GM13977 (cell line): ENCODE measurements at regions not wholly inside any gene's neighbourhood (a gene's known extent, or its start where the extent isn't known, plus 50 kb on each side); places are given as distances from the start of the nearest gene placed in this dataset.
"Not testable (repeated sequence)": the region's sequence is repeated elsewhere in the genome, so short reads cannot be mapped to it uniquely, and the experiment has no call there.

Experiments used
- DNase-seq: peaks from one replicate; pipeline ENCODE4 v3.0.0; 2012; ENCODE audit warnings: low spot score
- in situ Hi-C: fragments of 300-500 bp; cut with MboI; formaldehyde crosslinking; loops from one replicate; pipeline ENCODE4 v1.12.0; 2022; ENCODE audit warnings: low sequenced_read_pairs, low pct_unique_long_range_greater_than_20kb, mixed read lengths, inconsistent platforms; ENCODE audit not compliant: unreplicated experiment
- TF ChIP-seq, protein P1 (sequence below): IDR thresholded peaks from 2 replicates; pipeline ENCODE4 v1.5.1; 2012; ENCODE audit warnings: mild to moderate bottlenecking, control low read depth; ENCODE audit not compliant: insufficient read depth; ENCODE audit errors: extremely low read depth, missing control alignments

DNA sequence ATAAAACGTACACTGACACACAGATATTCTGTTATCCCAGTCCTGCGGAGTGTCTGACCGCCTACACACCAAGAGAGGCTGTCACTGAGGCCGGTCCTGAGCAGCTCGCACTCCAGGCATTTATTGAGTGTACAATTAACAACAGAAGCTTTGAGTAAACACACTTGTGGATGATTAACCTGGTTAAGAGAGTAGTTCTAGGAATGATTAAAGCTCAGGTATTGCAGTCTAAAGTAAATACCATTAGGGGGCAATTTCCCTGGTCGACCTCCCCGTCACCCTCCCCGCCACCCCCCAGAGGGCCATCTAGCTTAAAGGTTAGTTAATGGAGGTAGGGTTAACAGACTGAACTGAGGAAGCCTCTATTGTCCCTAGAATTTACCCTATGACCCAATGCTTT lies 1278.5 kb downstream of the NSUN3 start:
- in situ Hi-C loops, result no loop called here
- DNase-seq, result no peak
- TF ChIP-seq, protein P1, sequence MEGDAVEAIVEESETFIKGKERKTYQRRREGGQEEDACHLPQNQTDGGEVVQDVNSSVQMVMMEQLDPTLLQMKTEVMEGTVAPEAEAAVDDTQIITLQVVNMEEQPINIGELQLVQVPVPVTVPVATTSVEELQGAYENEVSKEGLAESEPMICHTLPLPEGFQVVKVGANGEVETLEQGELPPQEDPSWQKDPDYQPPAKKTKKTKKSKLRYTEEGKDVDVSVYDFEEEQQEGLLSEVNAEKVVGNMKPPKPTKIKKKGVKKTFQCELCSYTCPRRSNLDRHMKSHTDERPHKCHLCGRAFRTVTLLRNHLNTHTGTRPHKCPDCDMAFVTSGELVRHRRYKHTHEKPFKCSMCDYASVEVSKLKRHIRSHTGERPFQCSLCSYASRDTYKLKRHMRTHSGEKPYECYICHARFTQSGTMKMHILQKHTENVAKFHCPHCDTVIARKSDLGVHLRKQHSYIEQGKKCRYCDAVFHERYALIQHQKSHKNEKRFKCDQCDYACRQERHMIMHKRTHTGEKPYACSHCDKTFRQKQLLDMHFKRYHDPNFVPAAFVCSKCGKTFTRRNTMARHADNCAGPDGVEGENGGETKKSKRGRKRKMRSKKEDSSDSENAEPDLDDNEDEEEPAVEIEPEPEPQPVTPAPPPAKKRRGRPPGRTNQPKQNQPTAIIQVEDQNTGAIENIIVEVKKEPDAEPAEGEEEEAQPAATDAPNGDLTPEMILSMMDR, result no peak

DNA sequence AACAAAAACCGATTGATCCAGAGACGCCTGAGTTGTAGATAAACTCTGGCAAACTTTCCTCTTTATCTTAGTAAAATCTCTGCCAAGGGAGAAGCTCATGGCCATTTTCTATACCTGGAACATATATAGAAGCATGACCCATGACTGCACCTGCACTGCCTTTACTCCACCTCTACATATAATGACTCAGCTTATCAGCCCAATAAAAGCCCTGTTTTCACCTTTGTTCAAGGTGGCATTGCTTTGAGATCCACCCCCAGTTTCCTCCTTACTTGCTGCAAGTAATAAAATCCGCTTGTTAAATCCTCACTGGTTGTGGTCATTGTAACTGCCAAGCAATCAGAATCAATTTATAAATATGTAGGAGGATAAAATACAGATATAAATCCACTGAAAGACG lies 1280.4 kb downstream of the NSUN3 start:
- TF ChIP-seq, protein P1, result no peak
- DNase-seq, result no peak

DNA sequence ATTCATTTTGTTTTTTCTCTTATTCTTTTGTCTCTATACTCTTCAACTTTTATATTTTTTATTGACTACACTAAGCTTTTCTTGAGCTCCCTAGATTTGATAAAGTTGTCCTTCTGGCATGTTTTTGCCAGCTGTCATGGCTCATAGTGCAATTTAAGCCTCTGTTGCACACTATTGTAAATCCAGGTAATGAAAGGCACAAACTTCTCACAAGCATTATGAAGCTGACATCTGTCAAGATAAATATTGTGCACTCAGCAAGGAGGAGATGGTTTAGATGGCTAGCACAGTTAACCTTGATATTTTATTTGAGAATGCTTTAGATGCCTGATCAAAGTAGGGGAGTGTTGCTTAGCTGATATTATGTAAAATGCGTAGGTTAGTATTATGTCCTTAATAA lies 1280.9 kb downstream of the NSUN3 start:
- TF ChIP-seq, protein P1, result no peak
- in situ Hi-C loops, result no loop called here
- DNase-seq, result no peak

More for the DNA sequence above, 1280.4 kb downstream of the NSUN3 start:
- in situ Hi-C loops, result no loop called here

DNA sequence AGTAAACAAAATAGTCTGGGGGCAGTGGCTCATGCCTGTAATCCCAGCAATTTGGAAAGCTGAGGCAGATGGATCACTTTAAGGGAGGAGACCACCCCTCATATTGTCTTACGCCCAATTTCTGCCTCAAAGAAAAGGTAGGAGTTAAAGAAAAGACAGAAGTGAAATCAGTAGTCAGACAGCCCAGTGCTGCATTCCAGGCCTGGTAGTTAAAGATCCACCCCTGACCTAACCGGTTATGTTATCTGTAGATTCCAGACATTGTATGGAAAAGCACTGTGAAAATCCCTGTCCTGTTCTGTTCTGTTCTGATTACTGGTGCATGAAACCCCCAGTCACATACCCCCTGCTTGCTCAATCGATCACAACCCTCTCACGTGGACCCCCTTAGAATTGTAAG lies 1285.1 kb downstream of the NSUN3 start:
- DNase-seq, in situ Hi-C loops: not testable (repeated sequence)

DNA sequence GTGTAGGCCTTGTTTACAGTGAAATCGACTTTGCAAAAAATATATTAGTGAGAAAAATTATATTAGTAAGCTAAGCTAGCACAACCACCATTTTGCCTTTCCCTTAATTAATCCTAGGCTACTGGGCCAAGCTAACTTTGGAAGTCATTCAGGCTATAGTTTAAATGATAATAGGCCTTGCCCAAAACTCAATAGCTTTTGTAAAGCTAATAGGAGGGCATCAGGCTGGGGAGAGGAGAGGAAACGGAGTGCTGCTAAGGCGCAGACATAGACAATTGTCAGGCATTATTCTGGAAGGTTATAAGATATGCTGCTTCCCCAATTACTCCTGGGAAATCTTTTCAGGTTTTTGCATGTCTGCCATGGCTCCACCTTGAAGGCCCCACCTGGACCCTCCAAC lies 1286.0 kb downstream of the NSUN3 start:
- TF ChIP-seq, protein P1, result no peak
- DNase-seq, result no peak
- in situ Hi-C loops, result no loop called here

DNA sequence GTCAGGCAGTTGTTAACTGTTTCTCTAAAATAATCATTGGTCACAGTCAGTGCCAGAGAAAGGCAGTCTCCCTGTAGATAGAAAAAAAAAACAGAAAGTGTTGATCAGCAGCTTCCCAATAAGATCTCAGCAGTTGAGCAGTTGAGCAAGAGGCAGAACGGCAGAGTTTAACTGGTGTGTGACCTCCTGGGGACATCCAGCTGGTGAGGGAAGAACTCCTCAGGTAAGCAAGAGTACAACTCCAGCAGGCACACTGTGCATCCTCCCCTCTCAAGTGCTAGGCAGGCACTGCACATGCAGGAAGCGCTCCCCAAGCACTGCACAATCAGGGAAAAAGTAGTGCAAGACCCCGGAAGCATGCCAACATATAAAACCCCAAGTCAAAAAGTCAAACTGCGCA lies 1287.2 kb downstream of the NSUN3 start:
- TF ChIP-seq, protein P1, result no peak
- no peak for DNase-seq
- in situ Hi-C loops, result no loop called here

DNA sequence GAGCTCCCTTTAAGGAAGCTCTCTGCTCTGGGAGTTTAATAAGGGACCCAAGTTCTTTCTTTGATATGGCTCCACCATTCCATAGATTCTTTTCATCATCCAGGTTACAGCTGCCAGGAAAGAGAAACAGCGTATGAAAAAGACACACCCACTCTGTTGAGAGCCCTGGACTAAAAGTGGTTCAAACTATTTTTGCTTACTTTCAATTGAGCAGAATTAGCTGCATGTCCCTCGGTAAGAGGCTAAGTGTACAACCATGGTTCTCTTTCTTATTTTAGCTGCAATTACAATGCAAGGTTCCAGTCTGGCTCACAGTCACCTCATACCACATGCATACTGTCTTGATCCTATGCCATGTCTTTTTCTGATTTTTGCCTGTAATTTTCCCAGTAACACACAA lies 1288.3 kb downstream of the NSUN3 start:
- DNase-seq, result no peak
- TF ChIP-seq, protein P1, result no peak
- in situ Hi-C loops, result no loop called here

DNA sequence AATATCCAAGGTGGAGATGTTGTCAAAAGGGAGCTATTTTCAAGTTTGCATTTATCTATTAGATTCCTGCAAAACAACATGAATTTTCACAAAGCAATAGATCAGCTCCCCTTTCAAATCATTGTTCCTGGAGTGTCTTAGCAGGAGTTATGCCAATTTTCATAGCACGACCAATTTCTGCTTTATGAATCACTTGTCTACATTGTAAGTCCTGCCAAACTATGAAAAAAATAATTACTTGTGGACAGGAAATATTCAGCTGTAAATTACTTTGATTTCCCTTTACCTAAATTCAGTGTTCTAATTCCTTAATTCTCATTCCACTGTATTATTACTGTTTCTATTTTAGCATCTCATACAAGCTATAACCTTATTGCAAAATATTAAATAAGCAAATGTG lies 1289.6 kb downstream of the NSUN3 start:
- TF ChIP-seq, protein P1, result no peak
- DNase-seq, result no peak

More for the DNA sequence above, 1289.6 kb downstream of the NSUN3 start:
- in situ Hi-C loops, result no loop called here
